Stimulated activated CD4-positive, alpha-beta T cell treated with anti-CD3 and anti-CD28 coated beads, Interleukin-2, amount 100 ng/mL, for 24 hours (primary cell): ENCODE measurements at regions not wholly inside any gene's neighbourhood (a gene's known extent, or its start where the extent isn't known, plus 50 kb on each side); places are given as distances from the start of the nearest gene placed in this dataset.

ENCODE experiments used
- DNase-seq, 2 donors: peaks; one replicate each; pipeline ENCODE4 v3.0.0-alpha.2; 2020

DNA sequence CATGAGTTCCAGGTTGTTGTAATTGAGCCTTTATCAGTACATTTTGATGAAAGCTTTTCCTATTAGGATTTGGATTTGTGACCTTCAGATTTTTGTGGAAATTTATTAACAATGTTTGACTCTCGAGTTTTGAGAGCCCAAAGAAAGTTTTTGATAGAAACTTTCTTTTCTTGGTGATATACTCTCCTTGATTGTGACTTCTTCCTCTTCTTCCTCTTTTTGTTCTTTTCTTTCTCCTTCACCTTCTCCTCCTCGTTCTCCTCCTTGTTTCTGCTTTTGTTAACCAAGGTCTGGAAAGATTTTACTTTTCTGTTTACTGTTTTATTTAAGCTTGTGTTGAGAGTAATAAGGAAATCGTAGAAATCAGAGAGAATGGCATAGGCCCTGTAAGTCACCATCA lies 182.4 kb downstream of the TRIM27 start:
- no peak for DNase-seq

GRCh38 chr6:28742668-28743270 lies 181.0 kb downstream of the TRIM27 start:
- peak in 1 of 2 donors; percentile 60 for DNase-seq

DNA sequence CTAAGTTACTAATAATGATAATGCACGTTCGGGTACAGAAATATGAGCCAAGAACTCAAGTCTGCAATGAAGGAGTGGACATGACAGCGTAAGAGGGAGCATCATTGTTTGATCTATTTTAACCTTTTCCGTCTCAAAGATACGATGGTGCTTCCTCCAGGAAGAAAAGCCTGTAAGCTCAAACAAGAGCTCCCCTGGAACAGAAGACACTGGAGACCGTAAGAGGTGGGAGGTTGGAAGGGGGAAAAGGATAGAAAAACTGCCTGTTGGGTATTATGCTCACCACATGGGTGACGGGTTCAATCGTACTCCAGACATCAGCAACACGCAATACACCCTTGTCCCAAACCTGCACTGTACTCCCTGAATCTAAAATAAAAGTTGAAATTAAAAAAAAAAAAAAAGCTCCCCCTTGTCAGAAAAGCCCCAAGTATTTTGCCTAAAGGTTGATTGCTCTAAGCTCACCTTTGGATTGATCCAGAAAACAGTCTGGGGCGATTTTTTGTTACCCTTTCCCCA lies 180.5 kb downstream of the TRIM27 start:
- no peak for DNase-seq

- DNase-seq: no peak
Measured at GRCh38 chr6:28747083-28747630, 176.6 kb downstream of the TRIM27 start.

DNA sequence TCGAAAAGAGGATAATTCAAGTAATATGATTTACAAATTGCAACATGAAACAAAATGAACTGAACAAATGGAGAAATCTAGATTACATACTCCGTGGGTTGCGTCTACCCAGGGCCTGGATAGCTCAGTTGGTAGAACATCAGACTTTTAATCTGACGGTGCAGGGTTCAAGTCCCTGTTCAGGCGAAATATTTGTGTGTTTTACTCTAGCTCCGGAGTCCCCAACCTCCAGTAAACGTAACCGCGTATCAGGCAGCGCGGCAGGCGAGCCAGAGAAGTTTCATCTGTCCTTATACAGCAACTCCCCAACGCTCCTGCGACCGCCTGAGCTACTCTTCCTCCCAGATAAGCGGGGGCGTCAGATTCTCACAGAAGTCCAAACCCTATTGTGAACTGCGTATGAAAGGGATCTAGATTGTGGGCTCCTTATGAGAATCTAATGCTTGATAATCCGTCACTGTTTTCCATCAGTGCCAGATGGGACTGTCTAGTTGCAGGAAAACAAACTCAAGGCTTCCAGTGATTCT lies 176.1 kb downstream of the TRIM27 start:
- DNase-seq: no peak

DNA sequence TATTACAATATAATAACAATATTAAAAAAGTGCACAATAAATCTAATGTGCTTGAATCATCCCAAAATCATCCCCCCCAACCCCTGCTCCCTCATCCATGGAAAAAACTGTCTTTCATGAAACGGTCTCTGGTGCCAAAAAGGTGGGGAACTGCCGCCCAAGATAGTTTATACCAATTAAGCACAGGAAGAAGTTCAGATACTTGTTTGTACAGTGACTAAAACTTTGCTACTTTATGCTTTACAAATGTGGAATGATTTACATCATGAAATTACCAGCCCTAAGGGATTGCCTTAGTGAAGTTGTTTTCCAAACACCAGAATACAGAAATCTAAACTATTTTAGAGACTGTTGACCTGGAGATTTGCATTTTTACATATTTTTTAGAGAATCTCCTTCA lies 175.6 kb downstream of the TRIM27 start:
- DNase-seq: no peak

GRCh38 chr6:28750926-28751458 lies 172.8 kb downstream of the TRIM27 start:
- DNase-seq: no peak

- DNase-seq: no peak
Measured at GRCh38 chr6:28751514-28751913, 172.3 kb downstream of the TRIM27 start.

DNA sequence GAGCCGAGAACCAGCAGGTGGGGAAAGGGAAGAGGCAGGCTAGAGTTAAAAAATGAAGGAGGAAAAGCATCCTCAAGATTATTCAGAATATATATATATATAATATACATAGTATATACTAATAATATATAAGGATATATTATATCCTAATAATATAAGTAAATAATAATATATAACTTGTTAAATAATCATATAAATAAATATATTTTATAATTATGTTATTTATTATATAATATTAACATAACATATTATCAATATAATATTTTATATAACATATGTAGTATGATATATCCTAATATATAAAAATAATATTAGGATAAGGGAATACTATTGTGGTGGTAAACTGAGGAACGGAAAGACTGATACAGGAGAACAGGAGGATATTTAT lies 171.8 kb downstream of the TRIM27 start:
- DNase-seq: no peak

DNA sequence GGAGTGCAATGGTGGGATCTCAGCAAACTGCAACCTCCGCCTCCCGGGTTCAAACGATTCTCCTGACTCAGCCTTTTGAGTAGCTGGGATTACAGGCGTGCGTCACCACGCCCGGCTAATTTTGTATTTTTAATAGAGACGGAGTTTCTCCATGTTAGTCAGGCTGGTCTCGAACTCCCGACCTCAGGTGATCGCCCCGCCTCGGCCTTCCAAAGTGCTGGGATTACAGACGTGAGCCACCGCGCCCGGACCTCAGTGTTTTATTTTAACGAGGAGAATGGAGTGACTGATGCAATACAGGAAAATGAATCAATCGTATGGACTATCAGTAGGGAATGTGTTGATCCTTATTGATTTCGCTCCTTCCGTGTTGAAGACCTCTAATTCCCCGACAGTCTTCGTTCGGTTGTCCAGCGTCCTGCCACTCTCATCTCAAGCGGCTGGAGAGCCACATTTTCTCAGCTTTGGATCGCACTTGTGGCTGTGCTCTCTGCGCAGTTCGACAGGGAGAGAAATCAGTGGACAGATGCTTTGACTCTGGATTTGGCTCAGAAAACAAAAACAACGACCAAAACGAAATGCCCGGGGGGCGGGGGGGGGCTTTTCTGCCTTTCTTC lies 166.2 kb downstream of the TRIM27 start:
- no peak for DNase-seq

GRCh38 chr6:28758046-28758817 lies 165.6 kb downstream of the TRIM27 start:
- DNase-seq: peak in 1 of 2 donors; percentile 44

- DNase-seq: no peak
Measured at GRCh38 chr6:28758818-28759235, 165.0 kb downstream of the TRIM27 start.

GRCh38 chr6:28764014-28764723 lies 159.6 kb downstream of the TRIM27 start:
- DNase-seq: no peak

DNA sequence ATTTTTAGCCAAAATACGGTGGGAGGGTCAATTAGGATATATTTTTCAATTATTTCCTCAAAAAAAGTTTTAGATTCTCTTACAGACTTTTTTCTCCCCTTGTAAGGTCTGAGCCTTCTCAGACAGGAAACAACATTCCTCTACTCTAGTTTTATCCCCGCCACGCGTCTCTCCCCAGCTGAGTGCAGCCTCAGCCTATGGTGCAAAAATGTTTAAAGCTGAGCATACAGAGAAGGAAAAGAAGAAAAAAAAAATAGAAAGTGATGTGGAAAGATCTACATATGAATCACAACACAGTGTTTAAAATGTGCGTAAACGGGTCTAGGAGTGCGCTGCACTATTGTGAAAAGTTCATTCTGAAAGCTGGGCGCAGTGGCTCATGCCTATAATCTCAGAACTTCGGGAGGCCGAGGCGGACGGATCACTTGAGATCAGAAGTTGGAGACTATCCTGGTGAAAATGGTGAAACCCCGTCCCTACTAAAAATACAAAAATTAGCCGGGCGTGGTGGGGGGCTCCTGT lies 159.0 kb downstream of the TRIM27 start:
- DNase-seq: no peak

GRCh38 chr6:28765978-28766351 lies 157.8 kb downstream of the TRIM27 start:
- DNase-seq: no peak

DNA sequence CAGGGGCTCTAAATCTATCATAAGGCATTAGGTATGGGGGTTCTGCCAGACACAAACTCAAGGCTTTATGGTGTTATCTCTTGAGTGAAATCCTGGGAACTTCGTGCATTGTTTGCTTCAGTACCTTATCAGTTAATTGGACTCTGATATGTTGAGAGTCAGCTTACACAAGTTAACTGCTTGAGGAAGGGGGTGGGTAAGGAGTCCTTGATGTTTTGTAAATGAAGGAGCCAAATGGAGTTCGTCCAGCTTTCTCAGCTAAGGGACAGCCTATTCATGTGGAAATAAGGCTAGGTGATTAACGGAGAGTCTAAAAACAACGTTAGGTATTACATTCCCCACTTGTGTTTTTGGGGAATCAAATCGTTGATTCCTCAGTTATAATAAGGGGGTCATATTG lies 157.4 kb downstream of the TRIM27 start:
- no peak for DNase-seq

- no peak for DNase-seq
Measured at GRCh38 chr6:28767133-28767532, 156.7 kb downstream of the TRIM27 start.

DNA sequence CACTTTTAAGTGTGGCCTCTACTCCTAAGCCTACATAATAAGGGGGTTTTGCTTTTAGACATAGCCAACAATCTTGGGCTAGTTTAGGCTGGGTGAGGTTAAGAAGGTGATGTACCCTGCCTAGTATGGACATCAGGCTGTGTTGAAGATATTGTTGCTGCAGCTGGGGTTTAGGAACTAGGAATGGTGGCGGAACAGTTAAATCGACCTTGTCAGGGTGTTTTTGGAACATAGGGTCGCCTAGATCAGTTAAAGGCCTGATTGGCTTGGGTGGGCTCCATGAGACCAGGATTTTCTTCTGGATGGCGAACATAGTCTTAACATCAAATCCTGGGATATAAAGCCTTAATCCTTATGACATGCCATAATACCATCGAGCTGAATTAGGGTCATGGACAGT lies 156.1 kb downstream of the TRIM27 start:
- no peak for DNase-seq

DNA sequence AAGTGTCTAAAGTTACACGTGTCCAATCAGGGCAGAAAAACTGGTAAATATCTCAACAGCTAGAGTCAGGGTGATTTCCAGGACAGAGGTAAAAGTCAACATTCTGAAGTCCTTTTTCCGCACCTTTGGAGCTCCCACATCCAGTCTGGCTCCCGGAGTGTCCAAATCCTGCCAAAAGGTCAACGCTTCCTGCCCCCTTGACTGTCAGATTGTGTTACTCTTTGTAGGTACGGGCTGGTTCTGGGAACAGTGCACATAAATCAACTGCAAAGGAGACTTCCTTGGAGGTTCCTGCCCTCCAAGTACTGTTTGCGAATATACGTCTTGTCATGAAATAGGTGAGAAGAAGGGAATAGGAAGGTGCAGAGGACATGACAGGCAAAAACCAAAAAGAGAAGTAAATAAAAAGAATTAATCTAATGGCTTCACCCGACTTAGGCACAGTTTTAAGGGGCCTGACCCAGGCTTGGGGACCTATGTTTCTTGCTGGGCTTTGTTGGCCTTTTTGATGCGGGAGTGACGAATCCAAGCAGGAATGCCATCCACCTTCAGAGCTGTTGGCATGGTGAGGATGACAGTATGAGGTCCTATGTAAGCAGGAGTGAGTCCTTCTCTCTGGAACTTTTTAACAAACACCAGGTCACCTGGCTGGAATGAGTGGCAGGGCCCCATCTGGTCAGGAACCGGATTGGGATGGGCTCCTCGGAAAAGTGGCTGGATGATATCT lies 155.4 kb downstream of the TRIM27 start:
- DNase-seq: no peak

DNA sequence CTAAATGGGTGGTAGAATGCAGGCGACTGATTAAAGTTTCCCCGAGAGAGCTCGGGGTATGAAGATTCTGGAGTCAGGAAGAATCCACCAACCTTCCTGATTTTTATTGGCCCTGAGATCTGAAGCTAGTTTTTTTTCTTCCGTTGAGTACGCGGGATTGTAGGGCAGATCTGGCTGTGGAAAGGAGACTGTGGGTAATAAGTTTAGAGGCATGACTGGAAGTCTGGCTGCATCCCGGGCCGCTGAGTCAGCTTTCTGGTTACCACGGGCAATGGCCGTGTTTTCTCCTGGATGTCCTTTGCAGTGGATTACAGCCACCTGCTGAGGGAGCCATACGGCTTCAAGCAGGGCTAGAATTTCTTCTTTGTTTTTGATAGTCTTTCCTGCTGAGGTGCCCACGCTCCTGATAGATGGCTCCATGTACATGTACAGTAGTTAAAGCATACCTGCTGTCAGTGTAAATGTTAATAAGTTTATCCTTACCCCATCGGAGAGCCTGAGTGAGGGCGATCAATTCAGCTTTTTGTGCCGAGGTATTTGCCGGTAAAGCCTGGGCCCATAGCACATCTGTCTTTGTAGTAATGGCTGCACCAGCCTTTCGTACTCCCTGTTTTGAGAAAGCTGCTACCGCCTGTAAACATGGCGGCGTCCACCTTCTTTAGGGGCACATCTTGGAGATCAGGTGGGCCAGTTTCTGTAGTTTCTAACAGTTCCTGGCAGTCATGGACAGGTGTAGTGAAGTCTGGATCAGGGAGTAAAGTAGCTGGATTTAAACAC lies 154.0 kb downstream of the TRIM27 start:
- DNase-seq: no peak

DNA sequence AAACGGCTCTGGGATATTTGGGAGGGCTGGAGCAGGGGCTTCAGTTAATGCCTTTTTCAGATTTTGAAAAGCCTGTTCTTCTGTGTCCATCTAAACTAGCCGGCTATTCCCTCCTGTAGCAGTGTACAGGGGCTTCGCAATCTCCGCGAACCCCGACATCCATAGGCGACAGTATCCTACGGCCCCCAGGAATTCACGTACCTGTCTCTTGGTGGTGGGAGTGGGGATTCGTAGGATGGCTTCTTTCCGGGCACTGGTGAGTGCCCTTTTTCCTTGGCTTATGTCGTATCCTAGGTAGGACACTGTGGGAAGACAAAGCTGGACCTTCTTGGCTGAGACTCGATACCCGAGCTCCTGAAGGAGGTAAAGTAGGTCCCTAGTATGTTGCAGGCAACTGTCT lies 153.1 kb downstream of the TRIM27 start:
- no peak for DNase-seq
